IgD-negative memory B cell (primary cell): ENCODE measurements at regions not wholly inside any gene's neighbourhood (a gene's known extent, or its start where the extent isn't known, plus 50 kb on each side); places are given as distances from the start of the nearest gene placed in this dataset.
"Not testable (repeated sequence)": the region's sequence is repeated elsewhere in the genome, so short reads cannot be mapped to it uniquely, and the experiment has no call there.

Experiments used
- H3K27ac Mint-ChIP-seq, 3 donors: one replicate each; pipeline ENCODE4 v1.8.0; 2020 to 2022; ENCODE audit warnings: mild to moderate bottlenecking in 3 of 3, mixed read lengths in 3 of 3, moderate library complexity in 1 of 3
- H3K27me3 Mint-ChIP-seq: one replicate; pipeline ENCODE4 v1.8.0; 2021; ENCODE audit warnings: mixed read lengths
- H3K36me3 Mint-ChIP-seq: one replicate; pipeline ENCODE4 v1.8.0; 2020; ENCODE audit warnings: mild to moderate bottlenecking, mixed read lengths
- H3K4me1 Mint-ChIP-seq, 3 donors: one replicate each; pipeline ENCODE4 v1.8.0; 2020 to 2022; ENCODE audit warnings: mixed read lengths in 3 of 3, mild to moderate bottlenecking in 1 of 3
- H3K4me3 Mint-ChIP-seq, 4 donors: one replicate each; pipeline ENCODE4 v1.8.0; 2020 to 2022; ENCODE audit warnings: mild to moderate bottlenecking in 4 of 4, mixed read lengths in 4 of 4, moderate library complexity in 3 of 4
- H3K9me3 Mint-ChIP-seq, 3 donors: one replicate each; pipeline ENCODE4 v1.8.0; 2020 to 2021; ENCODE audit warnings: mixed read lengths in 3 of 3, mild to moderate bottlenecking in 1 of 3

- no peaks in the 10 kb centered on the region for H3K27me3 Mint-ChIP-seq
- no peak overlapping the region for H3K4me3 Mint-ChIP-seq
- no peaks in the 10 kb centered on the region for H3K4me1 Mint-ChIP-seq
- H3K27ac Mint-ChIP-seq = no peak overlapping the region
- H3K36me3 Mint-ChIP-seq = no peaks in the 10 kb centered on the region
- peaks cover 0 to 5% (median 4%) of the 10 kb centered on the region in 3 donors for H3K9me3 Mint-ChIP-seq
Measured at GRCh38 chr3:20652231-20652986, 466.4 kb upstream of the SGO1 start.

DNA sequence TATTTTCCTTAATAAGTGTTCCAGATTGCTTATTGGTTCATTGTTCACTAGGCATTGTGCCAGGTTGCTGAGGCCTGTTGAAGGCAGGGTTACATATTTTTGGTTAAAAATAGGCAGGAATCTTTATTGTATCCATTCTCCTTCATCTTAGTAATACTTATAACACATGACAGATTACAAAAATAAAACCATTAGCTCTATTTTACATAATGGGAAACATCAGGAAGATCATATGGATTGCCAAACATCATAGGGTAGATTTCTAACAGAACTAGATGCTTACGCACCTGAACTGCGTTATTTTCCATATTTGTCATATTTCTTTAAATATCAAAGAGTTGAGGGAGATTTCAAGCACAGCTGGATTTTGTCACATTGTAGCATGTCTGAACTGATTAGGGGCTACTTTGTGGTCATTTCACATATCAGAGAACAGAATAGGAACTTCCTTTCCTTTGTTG lies 462.9 kb upstream of the SGO1 start:
- Mint-ChIP-seq H3K27ac (no peak overlapping the region), H3K36me3 (no peaks in the 10 kb centered on the region), H3K9me3 (peaks cover 0 to 3% (median 2%) of the 10 kb centered on the region in 3 donors), H3K4me1 (no peaks in the 10 kb centered on the region), H3K27me3 (no peaks in the 10 kb centered on the region), H3K4me3 (no peak overlapping the region)

GRCh38 chr3:20648294-20648693 lies 462.3 kb upstream of the SGO1 start:
- H3K27me3 Mint-ChIP-seq = no peaks in the 10 kb centered on the region
- no peaks in the 10 kb centered on the region for H3K36me3 Mint-ChIP-seq
- no peaks in the 10 kb centered on the region for H3K4me1 Mint-ChIP-seq
- H3K4me3 Mint-ChIP-seq = no peak overlapping the region
- no peak overlapping the region for H3K27ac Mint-ChIP-seq
- peaks cover 0 to 3% (median 2%) of the 10 kb centered on the region in 3 donors for H3K9me3 Mint-ChIP-seq

DNA sequence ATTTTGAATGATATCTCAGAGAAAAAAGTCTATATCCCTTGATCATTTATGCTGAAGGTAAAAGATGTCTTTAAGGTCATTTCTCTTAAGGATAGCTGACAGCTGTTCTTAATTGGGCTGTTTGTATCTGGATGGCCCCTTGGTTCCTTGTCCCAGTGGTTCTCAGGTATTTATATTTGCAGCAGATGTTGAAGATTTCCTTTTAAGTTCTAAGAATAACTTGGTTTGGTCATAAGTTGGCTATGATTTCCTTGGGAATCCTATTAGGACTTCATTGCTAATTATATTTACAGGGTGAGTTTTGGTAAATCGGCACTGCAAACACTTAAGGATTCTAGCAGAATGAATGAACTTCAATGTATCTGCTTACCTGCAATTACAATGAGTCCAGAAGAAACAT lies 460.4 kb upstream of the SGO1 start:
- H3K27me3 Mint-ChIP-seq = no peaks in the 10 kb centered on the region
- H3K4me3 Mint-ChIP-seq = no peak overlapping the region
- peaks cover 0 to 3% (median 3%) of the 10 kb centered on the region in 3 donors for H3K9me3 Mint-ChIP-seq
- no peaks in the 10 kb centered on the region for H3K36me3 Mint-ChIP-seq
- no peaks in the 10 kb centered on the region for H3K4me1 Mint-ChIP-seq
- no peak overlapping the region for H3K27ac Mint-ChIP-seq

DNA sequence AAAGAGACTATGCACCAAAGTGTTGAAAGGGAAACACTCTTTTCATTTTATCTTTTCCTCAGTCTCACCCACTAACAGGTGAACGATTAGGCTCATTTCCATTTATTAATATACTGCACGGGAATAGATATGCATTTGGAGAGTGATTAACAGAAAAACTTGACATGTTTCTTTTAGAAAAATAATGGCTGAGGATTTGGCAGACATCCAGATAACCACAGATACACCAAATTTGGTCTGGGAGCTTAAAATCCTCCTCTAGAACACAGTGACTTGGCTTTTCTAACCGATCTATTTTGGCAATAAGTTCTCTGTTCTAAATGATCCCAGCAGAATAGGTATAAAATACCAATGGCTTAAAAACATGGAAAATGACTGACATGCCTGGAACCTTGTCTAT lies 459.3 kb upstream of the SGO1 start:
- no peaks in the 10 kb centered on the region for H3K36me3 Mint-ChIP-seq
- no peaks in the 10 kb centered on the region for H3K27me3 Mint-ChIP-seq
- H3K9me3 Mint-ChIP-seq = peaks cover 0 to 3% (median 2%) of the 10 kb centered on the region in 3 donors
- no peak overlapping the region for H3K4me3 Mint-ChIP-seq
- H3K27ac Mint-ChIP-seq = no peak overlapping the region
- no peaks in the 10 kb centered on the region for H3K4me1 Mint-ChIP-seq

DNA sequence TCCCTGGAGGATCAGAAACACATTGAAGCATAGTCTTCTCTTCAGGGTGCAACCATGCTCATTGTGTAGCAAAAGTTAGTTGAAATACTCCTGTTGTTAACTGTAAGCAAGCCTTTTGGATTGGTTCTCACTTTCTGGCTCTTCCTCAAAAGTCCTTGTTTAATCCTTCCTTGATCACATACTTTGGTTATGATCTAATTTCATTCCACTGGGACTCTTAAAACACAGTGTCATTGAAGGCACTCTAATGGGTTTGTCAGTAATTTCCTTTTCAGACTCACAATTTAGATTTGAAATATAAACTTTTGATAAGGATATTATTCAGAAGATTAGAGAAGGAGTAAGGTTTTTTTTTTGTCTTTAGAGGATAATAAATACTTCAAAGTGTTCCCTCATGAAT lies 451.7 kb upstream of the SGO1 start:
- H3K36me3 Mint-ChIP-seq = no peaks in the 10 kb centered on the region
- H3K4me1 Mint-ChIP-seq = no peaks in the 10 kb centered on the region
- H3K9me3 Mint-ChIP-seq = no peaks in the 10 kb centered on the region
- no peaks in the 10 kb centered on the region for H3K27me3 Mint-ChIP-seq
- no peak overlapping the region for H3K27ac Mint-ChIP-seq
- no peak overlapping the region for H3K4me3 Mint-ChIP-seq

DNA sequence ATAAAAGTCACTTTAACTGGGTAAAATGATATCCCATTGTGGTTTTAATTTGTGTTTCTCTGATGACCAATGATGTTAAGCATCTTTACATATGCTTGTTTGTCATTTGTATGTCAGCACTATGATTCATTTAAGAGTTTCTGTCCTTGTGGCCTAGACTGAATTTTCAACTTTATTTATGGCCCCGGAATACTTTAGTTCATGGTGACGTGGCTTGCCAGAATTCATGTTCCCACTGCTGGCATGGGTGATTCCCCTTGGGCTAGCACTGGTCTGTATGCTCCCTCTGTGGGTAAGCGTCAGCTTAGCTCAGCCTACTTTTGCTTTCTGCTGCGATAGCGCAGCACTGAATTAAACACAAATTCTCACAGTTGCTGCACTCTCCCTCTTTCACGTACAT lies 436.3 kb upstream of the SGO1 start:
- H3K9me3 Mint-ChIP-seq = peaks cover 0 to 4% (median 3%) of the 10 kb centered on the region in 3 donors
- H3K27me3 Mint-ChIP-seq = peaks cover 1% of the 10 kb centered on the region
- no peaks in the 10 kb centered on the region for H3K4me1 Mint-ChIP-seq
- no peak overlapping the region for H3K4me3 Mint-ChIP-seq
- H3K27ac Mint-ChIP-seq = no peak overlapping the region
- no peaks in the 10 kb centered on the region for H3K36me3 Mint-ChIP-seq

GRCh38 chr3:20618621-20619020 lies 432.6 kb upstream of the SGO1 start:
- not testable (repeated sequence) for H3K27me3 Mint-ChIP-seq, H3K36me3 Mint-ChIP-seq, H3K27ac Mint-ChIP-seq, H3K4me1 Mint-ChIP-seq, H3K4me3 Mint-ChIP-seq
- H3K9me3 Mint-ChIP-seq = peaks cover 4 to 11% (median 6%) of the 10 kb centered on the region in 3 donors

DNA sequence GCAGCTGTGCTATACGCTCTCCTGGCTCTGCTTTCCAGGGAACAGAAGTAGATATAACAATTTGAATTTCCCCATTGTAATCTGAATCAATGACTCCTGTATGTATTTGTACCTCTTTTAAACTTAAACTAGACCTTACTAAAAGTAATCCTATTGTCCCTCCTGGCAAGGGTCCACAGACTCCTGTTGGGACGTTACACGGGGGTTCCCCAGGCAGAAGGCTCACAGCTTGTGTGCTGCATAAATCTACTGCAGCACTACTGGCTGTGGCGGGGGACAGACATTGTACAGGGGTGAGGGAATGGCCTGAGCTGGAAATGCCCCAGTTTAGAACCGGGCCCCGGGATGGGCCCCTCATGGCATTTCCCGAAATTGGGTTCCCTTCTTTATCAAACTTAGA lies 432.2 kb upstream of the SGO1 start:
- Mint-ChIP-seq H3K4me3 (peak overlapping the region in 1 of 4 donors; percentile 52), H3K9me3 (peaks cover 5 to 13% (median 6%) of the 10 kb centered on the region in 3 donors)
- not testable (repeated sequence) for H3K27ac Mint-ChIP-seq, H3K27me3 Mint-ChIP-seq, H3K36me3 Mint-ChIP-seq, H3K4me1 Mint-ChIP-seq

- not testable (repeated sequence) for H3K4me1 Mint-ChIP-seq, H3K27ac Mint-ChIP-seq, H3K36me3 Mint-ChIP-seq, H3K4me3 Mint-ChIP-seq, H3K27me3 Mint-ChIP-seq
- H3K9me3 Mint-ChIP-seq = peaks cover 6 to 26% (median 19%) of the 10 kb centered on the region in 3 donors
Measured at GRCh38 chr3:20615982-20616381, 430.0 kb upstream of the SGO1 start.

- Mint-ChIP-seq H3K4me3 (no peak overlapping the region), H3K4me1 (peaks cover 0 to 2% (median 0%) of the 10 kb centered on the region in 3 donors), H3K36me3 (no peaks in the 10 kb centered on the region), H3K9me3 (peaks cover 12 to 45% (median 37%) of the 10 kb centered on the region in 3 donors), H3K27ac (no peak overlapping the region), H3K27me3 (no peaks in the 10 kb centered on the region)
Measured at GRCh38 chr3:20608054-20608738, 422.2 kb upstream of the SGO1 start.

DNA sequence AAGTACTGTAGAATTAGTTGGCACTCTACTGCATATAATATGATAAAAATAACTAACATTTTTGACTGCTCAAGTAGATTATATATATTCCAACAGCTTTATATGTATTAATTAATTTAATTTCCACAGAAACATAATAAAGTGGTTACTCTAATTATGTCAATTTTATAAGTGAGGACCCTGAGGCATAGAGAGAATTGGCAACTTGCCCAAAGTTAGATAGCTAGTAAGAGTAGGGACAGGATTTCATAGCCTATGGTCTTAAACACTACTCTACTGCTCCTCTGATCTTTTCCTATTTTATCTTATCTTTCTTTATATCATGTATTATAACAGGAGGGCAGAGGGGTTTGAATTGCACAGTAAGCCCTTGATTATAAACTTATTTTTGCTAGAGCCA lies 418.7 kb upstream of the SGO1 start:
- Mint-ChIP-seq H3K9me3 (peaks cover 9 to 30% (median 21%) of the 10 kb centered on the region in 3 donors), H3K27ac (no peak overlapping the region), H3K4me3 (no peak overlapping the region), H3K4me1 (no peaks in the 10 kb centered on the region), H3K27me3 (no peaks in the 10 kb centered on the region), H3K36me3 (peaks cover 3% of the 10 kb centered on the region)

DNA sequence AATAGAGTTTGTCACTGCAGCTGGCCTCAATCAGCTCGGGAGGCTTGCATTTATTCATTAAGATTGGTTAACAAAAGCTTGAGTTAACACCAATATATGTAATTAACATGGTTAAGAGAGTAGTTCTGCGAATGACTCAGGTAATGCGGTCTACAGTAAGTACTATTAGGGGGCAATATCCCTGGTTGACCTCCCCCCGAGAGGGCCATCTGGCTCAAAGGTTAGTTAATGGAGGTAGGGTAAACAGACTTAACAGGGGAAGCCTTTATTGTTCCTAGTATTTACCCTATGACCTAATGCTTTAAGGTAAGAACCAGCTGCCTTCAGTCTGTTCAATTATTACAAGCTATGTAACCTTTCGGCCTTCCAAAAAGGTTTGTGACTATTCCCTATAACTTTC lies 403.3 kb upstream of the SGO1 start:
- Mint-ChIP-seq H3K27ac (no peak overlapping the region), H3K4me1 (no peaks in the 10 kb centered on the region), H3K27me3 (no peaks in the 10 kb centered on the region), H3K4me3 (no peak overlapping the region), H3K36me3 (no peaks in the 10 kb centered on the region), H3K9me3 (peaks cover 5 to 11% (median 11%) of the 10 kb centered on the region in 3 donors)

- Mint-ChIP-seq H3K4me3 (no peak overlapping the region), H3K36me3 (no peaks in the 10 kb centered on the region), H3K27me3 (no peaks in the 10 kb centered on the region), H3K4me1 (no peaks in the 10 kb centered on the region), H3K27ac (no peak overlapping the region), H3K9me3 (peaks cover 5 to 11% (median 11%) of the 10 kb centered on the region in 3 donors)
Measured at GRCh38 chr3:20588781-20589180, 402.8 kb upstream of the SGO1 start.

DNA sequence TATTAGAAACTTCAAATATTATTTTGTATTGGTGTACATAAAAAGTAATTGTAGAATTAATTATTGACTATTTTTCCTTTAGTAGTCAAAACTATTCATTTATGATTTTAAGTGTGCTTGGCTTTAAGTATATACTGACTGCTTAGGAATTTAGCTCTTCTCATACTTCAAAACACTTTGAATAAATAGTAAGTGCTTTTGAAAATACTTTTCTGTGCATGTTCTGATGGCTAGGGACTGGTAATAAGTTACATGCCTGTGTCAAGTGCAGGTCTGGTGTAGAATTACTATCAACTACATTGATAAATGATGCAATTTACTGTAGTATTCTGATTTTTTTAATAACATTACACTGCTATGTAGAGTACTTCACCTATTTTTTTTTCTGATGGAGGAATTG lies 397.6 kb upstream of the SGO1 start:
- H3K27ac Mint-ChIP-seq = no peak overlapping the region
- no peaks in the 10 kb centered on the region for H3K9me3 Mint-ChIP-seq
- H3K4me1 Mint-ChIP-seq = no peaks in the 10 kb centered on the region
- no peaks in the 10 kb centered on the region for H3K36me3 Mint-ChIP-seq
- no peak overlapping the region for H3K4me3 Mint-ChIP-seq
- H3K27me3 Mint-ChIP-seq = no peaks in the 10 kb centered on the region

- Mint-ChIP-seq H3K27ac (no peak overlapping the region), H3K9me3 (no peaks in the 10 kb centered on the region), H3K36me3 (no peaks in the 10 kb centered on the region), H3K4me3 (no peak overlapping the region), H3K4me1 (no peaks in the 10 kb centered on the region), H3K27me3 (no peaks in the 10 kb centered on the region)
Measured at GRCh38 chr3:20576228-20576627, 390.2 kb upstream of the SGO1 start.
